GM21423 (cell line): ENCODE measurements at regions not wholly inside any gene's neighbourhood (a gene's known extent, or its start where the extent isn't known, plus 50 kb on each side); places are given as distances from the start of the nearest gene placed in this dataset.
A peak's percentile ranks its signal among the peaks of the same experiment; 100 is the strongest.

Source experiments
- ATAC-seq: cut with Tn5 transposase; IDR thresholded peaks from one replicate; pipeline ENCODE4 v1.9.1; 2021; ENCODE audit warnings: mild to moderate bottlenecking, moderate library complexity; ENCODE audit not compliant: unreplicated experiment

DNA sequence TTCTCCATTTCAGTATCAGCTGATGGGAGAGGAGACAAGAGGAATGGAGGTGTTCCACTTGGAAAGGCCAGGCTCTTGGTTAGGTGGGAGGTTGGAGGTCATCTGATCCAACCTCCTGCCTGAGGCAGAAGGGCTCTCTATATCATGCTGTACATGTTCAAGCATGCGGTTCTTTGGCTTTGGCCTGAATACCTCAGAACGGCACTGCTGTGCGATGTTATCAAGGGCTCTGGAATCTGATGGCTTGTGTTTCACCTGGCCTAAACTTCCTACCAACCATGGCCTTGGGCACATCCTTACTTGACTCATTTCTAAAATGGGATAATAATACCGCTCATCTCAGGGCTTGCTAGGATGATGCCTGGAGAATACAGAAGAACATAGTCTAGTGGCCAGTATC is 90.1 kb upstream of the FAM169A start:
- no peak for ATAC-seq

DNA sequence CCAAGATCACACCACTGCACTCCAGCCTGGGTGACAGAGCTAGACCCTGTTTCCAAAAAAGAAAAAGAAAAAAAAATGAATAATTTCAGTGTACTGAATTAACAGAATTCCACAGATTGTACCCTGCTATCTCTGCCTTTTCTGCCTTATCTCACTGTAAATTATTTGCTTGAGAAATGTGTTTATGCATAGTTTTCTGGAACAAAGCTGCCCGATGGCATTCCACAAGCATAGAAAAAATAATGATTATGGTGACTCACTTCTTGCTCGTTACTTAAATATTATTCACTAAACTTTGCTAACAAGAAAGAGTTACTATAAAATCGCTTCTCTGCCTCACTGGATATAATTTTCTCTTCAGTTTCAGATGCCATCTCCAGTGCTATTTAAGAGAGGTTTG is 88.7 kb upstream of the FAM169A start:
- ATAC-seq: no peak

DNA sequence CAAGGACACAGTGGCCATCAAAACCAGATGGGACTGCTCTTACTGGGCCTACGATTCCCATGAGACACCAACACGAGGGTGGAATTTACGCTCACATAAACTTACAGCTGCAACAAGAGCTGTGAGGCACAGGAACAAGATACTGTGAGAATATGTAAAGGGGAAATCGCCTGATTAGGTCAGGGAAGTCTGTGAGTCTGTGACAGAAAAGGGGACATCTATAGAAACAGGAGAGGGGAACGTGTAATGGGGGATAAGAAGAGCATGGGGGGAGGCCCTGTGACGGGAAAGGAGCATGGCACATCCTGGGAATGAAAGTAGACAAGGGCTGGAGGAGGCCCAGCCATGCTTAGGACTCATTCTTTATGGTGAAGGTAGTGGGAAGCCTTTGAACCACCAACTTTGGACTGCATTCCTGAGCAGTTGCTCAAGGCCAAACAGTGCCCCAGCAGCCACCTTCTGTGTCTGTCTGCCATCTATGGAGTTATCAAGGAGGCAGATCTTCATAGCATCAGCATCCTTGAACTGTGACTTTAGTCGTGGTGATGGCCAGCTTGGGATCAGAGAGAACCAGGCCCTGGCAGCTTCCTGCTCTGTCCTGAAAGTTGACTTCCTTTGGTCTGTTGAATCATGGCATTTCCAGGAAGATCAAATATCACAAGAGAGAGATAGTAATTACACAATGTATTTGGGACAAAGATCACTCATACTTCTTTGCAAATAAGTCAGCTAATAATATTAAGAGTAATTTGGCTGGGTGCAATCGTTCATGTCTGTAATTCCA is 87.9 kb upstream of the FAM169A start:
- ATAC-seq: peak; percentile 64

DNA sequence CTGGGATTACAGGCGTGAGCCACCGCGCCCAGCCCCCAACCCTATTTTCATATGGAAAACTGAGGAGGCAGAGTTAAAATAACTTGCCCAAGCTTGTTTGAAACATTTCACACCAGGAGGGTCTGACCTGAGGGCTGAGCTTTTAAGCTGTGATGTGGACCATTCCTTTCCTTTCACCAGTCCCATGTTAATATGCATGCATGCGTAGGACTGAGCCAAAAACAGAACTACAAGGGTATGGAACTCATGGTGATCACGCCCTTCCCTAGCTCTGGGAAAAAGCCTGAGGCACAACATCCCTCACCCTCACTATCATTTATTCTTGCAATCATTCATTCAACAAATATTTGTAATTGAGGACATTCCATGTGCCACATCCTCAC is 87.4 kb upstream of the FAM169A start:
- ATAC-seq: no peak

DNA sequence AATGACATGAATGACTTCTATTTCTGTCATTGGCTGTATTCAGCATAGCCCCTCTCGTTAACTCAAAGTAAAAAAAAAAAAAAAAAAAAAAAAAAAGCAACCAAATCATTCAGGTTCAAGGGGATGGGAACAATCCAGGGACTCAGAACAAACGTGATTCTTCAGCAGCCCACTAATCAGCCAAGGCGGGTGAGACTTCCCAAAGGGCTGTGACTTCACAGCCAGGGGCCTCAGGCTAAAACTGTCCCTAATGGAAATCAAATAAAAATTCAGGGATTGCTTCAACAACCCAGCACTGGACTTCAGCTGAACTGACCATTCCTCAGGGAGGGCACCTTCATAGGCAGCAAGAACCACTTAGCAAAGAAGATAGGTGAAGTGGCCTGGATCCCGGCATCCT is 86.2 kb upstream of the FAM169A start:
- no peak for ATAC-seq

DNA sequence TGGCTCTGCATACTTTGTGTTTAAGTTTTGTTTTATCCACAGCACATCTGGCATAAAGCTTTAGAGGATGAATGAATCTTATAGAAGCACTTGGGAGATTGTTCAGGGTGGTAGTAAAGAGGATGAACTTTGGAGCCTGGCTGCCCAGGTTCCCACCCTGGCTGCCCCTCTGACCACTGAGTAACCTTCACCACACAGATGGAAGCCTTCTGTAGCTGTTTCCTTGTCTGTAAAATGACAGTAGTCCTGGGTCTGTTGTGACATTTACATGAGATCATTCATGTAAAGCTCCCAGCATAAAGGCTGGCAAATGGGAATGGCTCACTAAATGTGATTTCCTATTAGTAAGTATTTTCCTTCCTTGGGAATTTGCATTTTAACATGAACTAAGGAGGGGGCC is 85.7 kb upstream of the FAM169A start:
- no peak for ATAC-seq

DNA sequence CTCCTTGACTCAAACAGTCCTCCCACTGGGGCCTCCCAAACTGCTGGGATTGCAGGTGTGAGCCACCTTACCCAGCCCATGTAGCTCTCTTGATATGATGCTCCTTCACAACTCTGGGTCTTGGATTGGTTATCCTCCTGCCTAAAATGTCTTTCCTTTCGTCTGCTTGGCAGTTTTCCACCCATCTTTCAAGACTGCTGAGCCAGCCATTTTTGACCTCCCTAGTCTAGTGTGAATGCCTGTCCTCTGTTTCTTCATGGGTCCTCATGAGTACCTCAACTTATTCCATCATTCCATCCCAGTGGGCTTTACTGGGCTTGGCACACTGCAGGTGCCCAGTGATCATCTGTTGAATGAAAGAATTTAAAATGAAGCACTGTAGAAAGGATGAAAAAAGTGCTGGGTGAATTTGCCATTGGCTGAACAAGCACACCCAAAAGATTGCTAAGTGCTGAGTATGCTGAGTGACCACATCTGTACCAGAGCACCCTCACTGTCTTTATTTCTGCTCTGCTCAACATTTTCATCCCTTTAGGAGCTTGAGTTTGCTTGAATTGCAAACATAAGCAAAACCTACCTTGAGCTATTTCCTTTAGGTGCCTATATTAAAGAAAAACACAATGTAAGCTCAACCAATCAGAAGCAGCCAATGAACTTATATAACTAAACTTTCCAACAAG is 84.8 kb upstream of the FAM169A start:
- no peak for ATAC-seq

DNA sequence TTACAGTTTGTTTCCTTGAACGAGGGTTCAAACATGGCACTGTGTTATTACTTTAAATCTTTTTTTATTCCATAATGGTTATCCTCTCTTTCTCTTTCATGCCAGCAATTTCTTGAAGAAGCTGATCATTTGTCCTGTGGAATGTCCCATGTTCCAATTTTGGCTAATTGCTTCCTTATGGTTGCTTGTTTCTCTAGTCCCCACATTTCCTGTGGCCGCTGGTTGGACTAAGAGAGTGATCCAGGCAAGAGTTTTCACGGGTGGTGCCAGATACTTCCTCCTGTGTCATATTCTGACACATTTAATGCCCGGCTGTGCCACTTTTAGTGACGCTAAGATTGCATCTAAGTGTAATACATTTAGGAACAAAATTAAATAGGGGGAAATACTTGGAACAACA is 83.8 kb upstream of the FAM169A start:
- ATAC-seq: no peak

DNA sequence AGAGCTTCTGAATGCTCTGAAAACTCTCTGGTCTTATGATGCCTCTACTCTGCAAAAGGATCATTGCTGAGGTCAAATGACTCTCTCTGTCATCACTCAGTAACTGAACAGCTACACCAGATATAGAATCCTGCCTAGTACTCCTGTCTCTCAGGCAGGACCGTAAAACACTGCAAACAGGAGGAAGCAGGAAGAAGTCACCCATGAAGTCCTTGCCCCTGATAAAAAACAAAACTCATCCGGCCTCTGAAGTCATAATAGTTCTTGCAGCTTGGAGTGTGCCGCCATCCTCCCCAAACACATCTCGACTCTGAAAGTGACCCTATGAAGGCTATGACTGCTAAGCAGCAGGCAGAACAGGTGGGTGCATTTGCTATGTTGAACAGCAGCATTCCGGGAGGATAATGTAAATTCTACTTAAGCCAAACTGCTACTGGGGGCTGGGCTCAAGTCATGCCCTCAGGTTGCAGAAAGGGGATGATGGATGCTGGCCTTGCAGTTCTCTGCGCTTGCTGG is 81.9 kb upstream of the FAM169A start:
- no peak for ATAC-seq

DNA sequence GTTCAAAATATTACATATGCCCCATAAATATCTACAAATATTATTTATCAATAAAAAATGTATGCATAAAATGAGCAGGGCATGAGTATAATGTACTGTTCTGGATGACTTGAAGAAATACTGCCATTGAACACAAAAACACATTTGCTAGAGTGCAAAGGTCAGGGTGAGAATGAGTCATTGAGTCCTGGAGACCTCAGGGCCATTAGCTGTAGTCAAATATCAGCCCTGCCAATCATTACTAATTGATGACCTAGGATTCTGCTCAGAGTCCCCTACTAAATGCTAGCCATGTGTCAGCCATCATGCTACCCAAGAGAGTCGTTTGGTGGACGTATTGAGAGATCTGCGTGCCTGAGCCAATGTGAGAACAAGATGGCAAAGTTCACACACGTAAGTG is 80.3 kb upstream of the FAM169A start:
- ATAC-seq: no peak

DNA sequence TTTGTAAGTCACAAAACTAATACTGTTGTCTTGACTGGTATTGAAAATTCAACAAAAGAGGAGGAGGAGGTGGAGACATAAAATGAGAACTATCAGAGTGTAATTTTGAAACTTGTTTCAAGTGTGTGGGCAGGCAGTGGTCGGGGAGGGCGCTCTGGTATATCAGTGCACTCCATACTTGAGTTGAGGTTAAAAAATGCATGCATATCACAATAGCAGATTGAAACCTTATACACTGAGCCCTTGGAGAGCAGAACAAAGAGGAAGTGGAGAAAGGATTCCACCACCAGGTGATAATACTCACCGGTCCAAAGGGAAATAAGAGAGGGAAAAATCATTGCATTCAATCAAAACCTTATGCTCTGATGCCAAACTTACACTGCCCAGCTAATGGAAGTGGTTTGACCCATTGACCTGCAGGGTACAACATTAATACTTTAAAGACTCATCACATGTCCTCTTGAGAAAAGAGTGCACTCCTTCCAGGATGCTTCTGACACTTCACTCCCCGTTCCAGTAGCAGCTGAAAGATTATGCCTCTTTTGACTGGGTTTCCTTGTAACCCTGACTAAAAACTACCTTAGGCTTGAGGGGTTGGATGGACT is 79.5 kb upstream of the FAM169A start:
- ATAC-seq: no peak

DNA sequence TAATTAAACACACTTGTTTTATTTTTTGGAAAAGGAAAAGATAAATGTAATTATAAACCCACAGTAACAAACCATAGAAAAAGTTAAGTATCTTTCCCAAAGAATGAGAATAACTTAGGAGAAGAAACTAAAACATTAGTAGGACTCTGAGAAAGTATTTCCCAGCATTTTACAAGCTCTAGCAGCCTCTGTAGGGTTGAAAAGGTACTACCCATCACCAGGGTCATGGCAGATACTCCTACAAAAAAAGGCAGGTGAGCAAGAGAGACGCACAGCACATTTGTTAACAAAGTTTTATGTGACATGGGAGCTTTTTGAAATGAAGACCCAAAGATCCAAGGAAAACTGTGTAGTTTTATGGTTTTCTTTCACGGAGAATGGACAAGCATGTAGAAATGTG is 77.7 kb upstream of the FAM169A start:
- ATAC-seq: no peak

DNA sequence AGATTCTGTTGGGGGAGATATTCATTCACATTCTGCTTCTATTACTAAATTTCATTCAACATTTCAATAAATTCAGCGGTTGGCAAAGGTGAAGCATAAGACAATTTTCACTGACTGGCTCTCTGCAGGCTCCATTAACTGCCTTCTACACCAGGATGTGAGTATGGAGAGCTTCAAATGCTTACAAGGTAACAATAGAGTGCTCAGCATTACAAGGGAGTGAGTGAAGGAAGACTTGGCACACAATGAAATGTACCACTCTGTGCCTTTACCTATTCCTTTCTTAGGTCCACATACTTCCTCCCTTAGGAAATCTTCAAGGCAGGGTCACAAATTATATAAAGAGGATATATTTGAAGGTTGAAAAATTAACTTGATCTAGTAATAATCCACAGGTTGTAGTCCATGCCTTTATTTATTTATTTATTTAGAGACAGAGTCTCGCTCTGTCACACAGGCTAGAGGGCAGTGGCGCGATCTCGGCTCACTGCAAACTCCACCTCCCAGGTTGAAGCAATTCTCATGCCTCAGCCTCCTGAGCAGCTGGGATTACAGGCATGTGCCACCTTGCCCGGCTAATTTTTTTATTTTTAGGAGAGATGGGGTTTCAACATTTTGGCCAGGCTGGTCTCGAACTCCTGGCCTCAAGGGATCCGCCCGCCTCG is 76.6 kb upstream of the FAM169A start:
- no peak for ATAC-seq

DNA sequence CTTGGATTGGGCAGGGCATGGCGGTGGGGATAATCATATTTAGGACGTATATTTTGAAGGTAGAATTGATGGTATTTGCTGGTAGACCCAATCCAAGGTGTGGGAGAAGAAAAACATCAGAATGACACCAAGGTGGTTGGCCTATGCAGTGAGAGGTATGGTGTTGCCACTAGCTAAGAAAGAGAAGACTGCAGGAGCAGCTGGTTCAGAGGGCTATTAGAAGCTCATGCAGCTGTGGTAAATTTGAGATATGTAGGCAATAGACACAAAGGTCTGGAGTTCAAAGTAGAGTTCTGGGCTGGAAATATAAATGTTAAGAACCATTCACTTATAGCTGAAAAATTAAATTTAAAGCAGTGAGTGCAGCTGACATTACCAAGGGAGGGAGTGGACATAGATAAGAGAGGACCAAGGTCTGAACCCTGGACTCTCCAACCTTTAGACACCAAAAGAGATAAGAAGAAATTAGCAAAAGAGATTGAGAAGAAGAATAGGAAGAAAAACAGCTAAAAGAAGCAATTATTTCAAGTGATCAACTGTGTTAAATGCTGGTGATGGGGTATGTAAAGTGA is 74.7 kb upstream of the FAM169A start:
- ATAC-seq: no peak

DNA sequence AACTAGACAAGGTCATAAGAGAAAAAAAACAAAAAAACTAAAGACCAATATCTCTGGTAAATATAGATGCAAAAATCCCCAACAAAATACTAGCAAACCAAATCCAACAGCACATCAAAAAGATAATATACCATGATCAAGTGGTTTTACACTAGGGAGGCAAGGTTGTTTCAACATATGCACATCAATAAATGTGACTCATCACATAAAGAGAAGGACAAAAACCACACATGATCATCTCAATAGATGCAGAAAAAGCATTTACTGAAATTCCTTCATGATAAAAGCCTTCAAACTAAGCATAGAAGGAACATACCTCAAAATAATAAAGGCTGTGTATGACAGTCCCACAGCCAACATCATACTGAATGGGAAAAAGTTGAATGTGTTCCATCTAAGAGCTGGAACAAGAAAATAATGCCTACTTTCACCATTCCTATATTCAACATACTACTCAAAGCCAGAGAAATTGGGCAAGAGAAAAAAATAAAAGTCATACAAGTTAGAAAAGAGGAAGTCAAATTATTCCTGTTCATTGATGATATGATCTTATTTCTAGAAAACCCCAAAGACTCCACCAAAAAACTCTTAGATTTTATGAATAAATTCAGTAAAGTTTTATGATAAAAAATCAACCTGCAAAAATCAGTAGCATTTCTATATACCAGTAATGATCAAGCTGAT is 72.2 kb upstream of the FAM169A start:
- no peak for ATAC-seq

DNA sequence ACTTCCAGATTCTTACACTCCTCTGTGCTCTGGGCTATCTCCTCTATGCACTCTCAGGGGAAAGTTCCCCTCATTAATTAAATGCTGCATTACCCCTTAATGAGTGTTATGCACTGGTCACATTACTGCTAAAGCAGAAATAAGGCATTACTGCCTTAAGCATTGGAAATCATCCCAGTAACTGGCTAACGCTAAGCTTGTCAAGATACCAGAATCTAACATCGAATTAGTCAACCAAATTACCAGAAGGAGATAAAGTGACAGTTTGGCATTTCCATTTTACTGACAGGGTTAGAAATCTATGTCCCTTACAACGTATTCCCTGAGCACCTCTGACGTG is 69.5 kb upstream of the FAM169A start:
- no peak for ATAC-seq

DNA sequence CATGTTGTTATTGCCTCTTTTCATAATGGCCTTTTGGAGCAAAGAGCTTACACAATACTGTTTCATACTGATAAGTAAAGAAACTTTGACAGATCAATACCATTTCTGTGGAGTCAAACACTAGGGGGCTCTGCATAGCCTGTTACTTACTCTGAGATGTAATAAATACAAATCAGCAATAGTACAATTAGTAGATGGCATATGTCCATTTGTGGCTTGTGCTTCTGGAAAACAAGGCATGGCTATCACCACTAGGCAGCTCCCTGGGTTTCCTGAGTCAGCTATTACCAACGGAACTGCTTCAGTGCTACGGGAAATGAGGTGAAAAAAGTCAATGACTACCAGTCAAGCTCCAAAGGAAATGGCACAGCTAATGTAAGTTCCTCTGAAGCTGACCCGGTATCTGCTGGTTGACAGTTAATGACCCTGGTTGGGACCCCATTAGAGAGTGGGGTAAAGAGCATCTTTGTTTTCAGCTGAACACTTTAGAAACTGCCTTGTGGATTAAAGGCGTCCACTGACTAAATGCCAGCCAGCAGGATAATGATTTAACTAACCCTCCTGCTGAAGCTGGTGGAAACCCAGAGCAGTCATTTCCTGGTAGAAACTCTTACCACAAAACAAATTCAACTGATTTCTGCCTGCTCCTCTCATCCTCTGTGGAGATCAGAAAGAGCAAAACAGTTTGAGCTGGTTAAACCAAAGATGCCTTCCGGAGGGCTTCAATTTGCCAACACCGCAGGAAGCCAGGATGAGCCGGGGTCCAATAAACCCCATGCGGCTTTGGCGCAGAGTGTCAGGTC is 69.0 kb upstream of the FAM169A start:
- ATAC-seq: no peak

DNA sequence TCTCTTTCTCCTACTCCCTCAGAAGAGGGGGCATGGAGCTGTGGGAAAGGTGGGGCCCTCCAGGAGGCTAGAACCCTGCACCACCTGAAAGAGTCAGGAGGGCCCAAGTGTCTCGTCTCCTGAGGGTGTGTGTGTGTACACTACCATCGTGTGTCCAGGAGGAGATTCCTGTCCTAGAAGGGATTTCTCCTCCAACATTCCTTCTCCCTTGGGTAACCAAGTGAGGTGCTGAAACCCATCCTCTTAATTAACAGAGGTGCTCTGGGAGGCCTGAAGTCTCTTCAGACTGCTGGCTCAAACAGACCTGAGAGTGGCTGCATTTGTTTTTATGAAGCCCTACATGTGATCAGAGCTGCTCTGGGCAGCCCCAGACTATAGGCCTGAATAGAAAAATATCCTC is 61.1 kb upstream of the FAM169A start:
- no peak for ATAC-seq

DNA sequence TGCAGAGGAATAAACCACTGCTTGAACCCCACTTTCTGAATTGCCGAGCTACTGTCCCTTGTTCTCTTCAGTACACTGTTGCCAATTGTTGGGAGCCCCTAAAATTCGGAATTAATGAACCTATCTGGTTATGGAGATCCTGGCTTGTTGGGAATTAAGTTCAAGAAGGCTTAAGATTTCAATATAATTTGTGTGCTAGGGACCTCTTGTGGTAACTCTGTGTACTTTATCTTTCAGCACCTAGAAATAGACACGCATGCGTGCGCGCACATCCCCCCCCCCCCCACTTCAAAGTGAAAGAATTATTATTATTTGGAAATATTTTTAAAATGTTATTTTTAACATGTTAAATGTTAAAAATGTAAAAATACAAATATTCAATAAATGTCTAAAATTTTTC is 53.3 kb upstream of the FAM169A start:
- no peak for ATAC-seq

DNA sequence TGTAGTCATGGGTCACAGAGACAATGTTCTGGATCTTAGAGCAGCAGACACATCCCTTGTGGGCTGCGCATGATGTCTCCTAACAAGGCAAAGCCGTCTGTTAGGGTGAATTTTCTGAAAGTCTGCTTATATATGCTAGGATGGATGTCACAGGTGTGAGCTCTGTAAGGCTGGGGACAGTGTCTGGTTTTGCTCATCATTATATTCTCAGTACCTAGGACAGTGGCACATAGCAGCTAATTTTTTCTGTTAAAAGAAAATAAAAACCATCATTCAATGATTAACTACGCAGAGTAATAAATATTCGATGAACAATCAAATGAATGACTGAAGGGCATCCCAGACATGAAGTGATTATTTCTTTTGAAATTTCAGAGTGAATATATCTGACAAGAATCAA is 52.9 kb upstream of the FAM169A start:
- ATAC-seq: no peak
